PC-3 (cell line): ENCODE measurements at regions not wholly inside any gene's neighbourhood (a gene's known extent, or its start where the extent isn't known, plus 50 kb on each side); places are given as distances from the start of the nearest gene placed in this dataset.

Experiments
- EZH2phosphoT487 ChIP-seq: fragments of 300-600 bp; sonication (generic); IDR thresholded peaks from 2 replicates; pipeline ENCODE4 v1.6.1; 2018; ENCODE audit warnings: mild to moderate bottlenecking, antibody characterized with exemption, low read length, borderline replicate concordance
- TF ChIP-seq, protein P1 (sequence below): fragments of 300-600 bp; sonication (generic); conservative IDR thresholded peaks from 2 replicates; pipeline ENCODE4 v1.5.1; 2017; ENCODE audit warnings: antibody characterized with exemption, low read depth, mild to moderate bottlenecking, low read length

DNA sequence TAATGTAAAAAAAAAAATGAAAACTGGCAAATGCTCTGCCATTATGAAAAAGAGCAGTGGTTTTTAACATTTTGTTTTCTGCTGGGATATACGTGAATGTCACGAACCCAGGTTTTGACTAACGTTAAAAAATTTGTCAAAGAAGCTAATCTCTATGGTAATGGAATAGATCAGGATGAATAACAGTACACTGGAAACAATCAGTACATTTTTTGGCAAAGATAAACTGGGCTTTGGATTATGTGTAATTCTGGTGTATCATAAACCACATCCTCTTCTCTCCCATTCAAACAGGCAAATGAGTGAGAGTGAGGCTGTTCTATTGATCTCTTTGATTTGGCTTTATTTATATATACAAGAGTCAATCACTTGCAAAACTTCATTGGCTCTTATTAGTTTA, 207.0 kb upstream of the IRX3 start:
- TF ChIP-seq, protein P1, sequence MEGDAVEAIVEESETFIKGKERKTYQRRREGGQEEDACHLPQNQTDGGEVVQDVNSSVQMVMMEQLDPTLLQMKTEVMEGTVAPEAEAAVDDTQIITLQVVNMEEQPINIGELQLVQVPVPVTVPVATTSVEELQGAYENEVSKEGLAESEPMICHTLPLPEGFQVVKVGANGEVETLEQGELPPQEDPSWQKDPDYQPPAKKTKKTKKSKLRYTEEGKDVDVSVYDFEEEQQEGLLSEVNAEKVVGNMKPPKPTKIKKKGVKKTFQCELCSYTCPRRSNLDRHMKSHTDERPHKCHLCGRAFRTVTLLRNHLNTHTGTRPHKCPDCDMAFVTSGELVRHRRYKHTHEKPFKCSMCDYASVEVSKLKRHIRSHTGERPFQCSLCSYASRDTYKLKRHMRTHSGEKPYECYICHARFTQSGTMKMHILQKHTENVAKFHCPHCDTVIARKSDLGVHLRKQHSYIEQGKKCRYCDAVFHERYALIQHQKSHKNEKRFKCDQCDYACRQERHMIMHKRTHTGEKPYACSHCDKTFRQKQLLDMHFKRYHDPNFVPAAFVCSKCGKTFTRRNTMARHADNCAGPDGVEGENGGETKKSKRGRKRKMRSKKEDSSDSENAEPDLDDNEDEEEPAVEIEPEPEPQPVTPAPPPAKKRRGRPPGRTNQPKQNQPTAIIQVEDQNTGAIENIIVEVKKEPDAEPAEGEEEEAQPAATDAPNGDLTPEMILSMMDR = no peak
- TF ChIP-seq EZH2phosphoT487 = no peak
